Kidney epithelial cell (primary cell): ENCODE measurements at regions not wholly inside any gene's neighbourhood (a gene's known extent, or its start where the extent isn't known, plus 50 kb on each side); places are given as distances from the start of the nearest gene placed in this dataset.

Source experiments
- DNase-seq: peaks from one replicate; pipeline ENCODE4 v3.0.0-alpha.2; 2010; ENCODE audit warnings: low read depth
- H3K27me3 ChIP-seq: 2 replicates; pipeline ENCODE4 v1.6.0; 2011; ENCODE audit warnings: low read length; ENCODE audit not compliant: control insufficient read depth, insufficient read depth
- H3K36me3 ChIP-seq: 2 replicates; pipeline ENCODE4 v1.5.1; 2011; ENCODE audit warnings: low read length; ENCODE audit not compliant: control insufficient read depth, insufficient read depth
- H3K4me3 ChIP-seq: 2 replicates; pipeline ENCODE4 v1.5.1; 2011; ENCODE audit warnings: low read depth, mild to moderate bottlenecking, control low read depth, low read length
- CTCF ChIP-seq: IDR thresholded peaks from 2 replicates; pipeline ENCODE4 v1.5.1; 2011; ENCODE audit warnings: mild to moderate bottlenecking, moderate library complexity, low read length, control low read depth, inconsistent platforms; ENCODE audit not compliant: insufficient read depth, poor library complexity, severe bottlenecking

- DNase-seq = no peak
- no peak overlapping the region for H3K4me3 ChIP-seq
- no peaks in the 10 kb centered on the region for H3K27me3 ChIP-seq
- no peaks in the 10 kb centered on the region for H3K36me3 ChIP-seq
- TF ChIP-seq CTCF = no peak
Measured at GRCh38 chr20:50279988-50280850, 89.6 kb downstream of the CEBPB start.

- Histone ChIP-seq H3K4me3 (no peak overlapping the region), H3K27me3 (no peaks in the 10 kb centered on the region), H3K36me3 (no peaks in the 10 kb centered on the region)
- TF ChIP-seq CTCF = no peak
- DNase-seq = no peak
Measured at GRCh38 chr20:50280851-50281655, 90.4 kb downstream of the CEBPB start.

GRCh38 chr20:50281831-50282591, 91.4 kb downstream of the CEBPB start:
- no peaks in the 10 kb centered on the region for H3K36me3 ChIP-seq
- TF ChIP-seq CTCF = peak; percentile 25
- H3K4me3 ChIP-seq = no peak overlapping the region
- DNase-seq = no peak
- no peaks in the 10 kb centered on the region for H3K27me3 ChIP-seq

GRCh38 chr20:50282592-50283241, 92.1 kb downstream of the CEBPB start:
- Histone ChIP-seq H3K4me3 (no peak overlapping the region), H3K27me3 (no peaks in the 10 kb centered on the region), H3K36me3 (no peaks in the 10 kb centered on the region)
- TF ChIP-seq CTCF = no peak
- DNase-seq = no peak

GRCh38 chr20:50283370-50283769, 92.7 kb downstream of the CEBPB start:
- no peaks in the 10 kb centered on the region for H3K36me3 ChIP-seq
- no peak for TF ChIP-seq CTCF
- DNase-seq = no peak
- no peak overlapping the region for H3K4me3 ChIP-seq
- no peaks in the 10 kb centered on the region for H3K27me3 ChIP-seq
